Mucosa of stomach (tissue), 1 donor: ENCODE measurements at regions not wholly inside any gene's neighbourhood (a gene's known extent, or its start where the extent isn't known, plus 50 kb on each side); places are given as distances from the start of the nearest gene placed in this dataset.

ENCODE experiments used
- H3K27me3 ChIP-seq: one replicate; pipeline ENCODE4 v1.7.0; 2013; ENCODE audit warnings: mild to moderate bottlenecking, low read length; ENCODE audit not compliant: control insufficient read depth, insufficient read depth
- H3K36me3 ChIP-seq: one replicate; pipeline ENCODE4 v1.7.0; 2013; ENCODE audit warnings: low read length; ENCODE audit not compliant: control insufficient read depth, insufficient read depth
- H3K4me1 ChIP-seq: one replicate; pipeline ENCODE4 v1.7.0; 2013; ENCODE audit warnings: mild to moderate bottlenecking, low read length; ENCODE audit not compliant: control insufficient read depth, insufficient read depth
- H3K4me3 ChIP-seq: one replicate; pipeline ENCODE4 v1.7.0; 2013; ENCODE audit warnings: low read length
- H3K9ac ChIP-seq: one replicate; pipeline ENCODE4 v1.7.0; 2013; ENCODE audit warnings: mild to moderate bottlenecking, low read length, moderate library complexity
- H3K9me3 ChIP-seq: one replicate; pipeline ENCODE4 v1.7.0; 2013; ENCODE audit warnings: mild to moderate bottlenecking, low read length, moderate library complexity; ENCODE audit not compliant: control insufficient read depth
- donor health status: Pancreatic carcinoma.

DNA sequence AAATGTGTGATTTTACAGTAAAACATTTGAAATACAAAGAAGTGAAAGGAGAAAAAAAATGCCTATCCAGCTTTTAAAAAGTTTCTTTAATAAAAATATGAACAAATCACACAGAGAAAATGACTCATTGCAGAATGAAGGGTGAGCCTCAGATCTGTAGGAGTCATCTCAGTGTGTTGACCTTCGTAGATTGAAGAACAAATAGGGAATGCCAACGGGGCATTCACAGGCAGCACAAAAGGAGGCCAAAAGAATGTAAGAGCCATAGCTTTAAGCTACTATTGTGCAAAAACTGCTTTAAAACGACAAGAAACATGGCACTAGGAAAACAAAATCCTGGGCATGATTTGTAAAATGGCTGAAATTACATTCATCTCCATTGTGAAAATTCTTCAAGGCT is 782.7 kb upstream of the CELF2 start:
- H3K9ac ChIP-seq = no peak overlapping the region
- no peaks in the 10 kb centered on the region for H3K27me3 ChIP-seq
- H3K4me3 ChIP-seq = no peak overlapping the region
- no peaks in the 10 kb centered on the region for H3K9me3 ChIP-seq
- H3K36me3 ChIP-seq = no peaks in the 10 kb centered on the region
- no peaks in the 10 kb centered on the region for H3K4me1 ChIP-seq

DNA sequence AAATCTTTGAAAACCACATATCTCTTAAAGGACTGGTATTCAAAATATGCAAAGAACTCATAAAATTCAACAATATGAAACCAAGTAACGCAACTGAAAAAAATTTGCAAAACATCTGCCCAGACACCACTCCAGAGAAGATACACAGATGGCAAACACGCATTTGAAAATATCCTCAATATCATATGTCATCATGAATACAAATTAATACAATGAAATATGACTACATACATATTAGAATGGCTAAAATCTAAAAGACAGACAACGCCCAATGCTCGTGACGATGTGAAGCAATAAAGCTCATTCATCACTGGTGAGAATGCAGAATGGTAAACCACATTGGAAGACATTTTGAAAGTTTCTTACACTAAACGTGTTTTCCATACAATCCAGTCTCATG is 770.1 kb upstream of the CELF2 start:
- no peaks in the 10 kb centered on the region for H3K4me1 ChIP-seq
- H3K27me3 ChIP-seq = no peaks in the 10 kb centered on the region
- H3K9me3 ChIP-seq = no peaks in the 10 kb centered on the region
- no peaks in the 10 kb centered on the region for H3K36me3 ChIP-seq
- H3K4me3 ChIP-seq = no peak overlapping the region
- no peak overlapping the region for H3K9ac ChIP-seq

DNA sequence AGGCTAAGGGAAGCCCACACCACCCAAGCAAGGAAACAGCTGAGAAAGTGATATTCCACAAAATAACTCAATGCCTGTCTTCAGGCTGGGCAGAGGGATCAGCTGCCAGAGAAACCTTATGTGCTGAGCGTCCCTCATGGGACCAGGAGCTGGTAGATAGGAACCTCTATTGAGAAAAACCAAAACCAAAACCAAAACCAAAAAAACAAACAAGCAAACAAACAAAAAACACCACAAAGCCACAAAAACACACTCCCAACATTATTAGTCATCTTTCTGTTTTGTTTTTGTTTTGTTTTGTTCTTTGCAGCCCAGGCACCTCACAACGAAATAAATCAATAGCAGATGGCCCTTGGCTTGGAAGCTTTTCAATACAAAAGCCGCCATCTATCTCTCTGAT is 760.8 kb upstream of the CELF2 start:
- Histone ChIP-seq H3K36me3 (no peaks in the 10 kb centered on the region), H3K27me3 (no peaks in the 10 kb centered on the region), H3K4me1 (no peaks in the 10 kb centered on the region), H3K9me3 (no peaks in the 10 kb centered on the region), H3K9ac (no peak overlapping the region), H3K4me3 (no peak overlapping the region)

DNA sequence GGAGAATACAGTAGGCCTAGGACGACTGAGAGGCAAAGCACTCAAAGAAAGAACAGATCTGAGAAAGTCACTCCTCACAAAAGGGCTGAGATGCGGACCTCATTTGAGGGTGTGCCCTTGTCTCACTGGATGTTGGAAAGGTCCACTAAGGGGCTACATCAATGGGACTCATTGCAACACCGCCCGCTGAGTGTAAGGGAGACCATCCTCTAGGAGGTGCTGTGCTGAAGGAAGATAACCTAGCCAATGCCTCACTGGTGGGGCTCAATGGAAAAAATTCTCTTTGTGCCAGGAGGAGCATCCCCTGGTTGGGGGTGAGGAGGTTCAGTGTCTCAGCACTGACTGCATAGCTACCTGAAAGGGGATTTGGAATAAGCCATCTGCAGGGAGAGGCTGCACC is 758.7 kb upstream of the CELF2 start:
- Histone ChIP-seq H3K4me3 (no peak overlapping the region), H3K36me3 (no peaks in the 10 kb centered on the region), H3K9ac (no peak overlapping the region), H3K9me3 (no peaks in the 10 kb centered on the region), H3K27me3 (no peaks in the 10 kb centered on the region), H3K4me1 (no peaks in the 10 kb centered on the region)

DNA sequence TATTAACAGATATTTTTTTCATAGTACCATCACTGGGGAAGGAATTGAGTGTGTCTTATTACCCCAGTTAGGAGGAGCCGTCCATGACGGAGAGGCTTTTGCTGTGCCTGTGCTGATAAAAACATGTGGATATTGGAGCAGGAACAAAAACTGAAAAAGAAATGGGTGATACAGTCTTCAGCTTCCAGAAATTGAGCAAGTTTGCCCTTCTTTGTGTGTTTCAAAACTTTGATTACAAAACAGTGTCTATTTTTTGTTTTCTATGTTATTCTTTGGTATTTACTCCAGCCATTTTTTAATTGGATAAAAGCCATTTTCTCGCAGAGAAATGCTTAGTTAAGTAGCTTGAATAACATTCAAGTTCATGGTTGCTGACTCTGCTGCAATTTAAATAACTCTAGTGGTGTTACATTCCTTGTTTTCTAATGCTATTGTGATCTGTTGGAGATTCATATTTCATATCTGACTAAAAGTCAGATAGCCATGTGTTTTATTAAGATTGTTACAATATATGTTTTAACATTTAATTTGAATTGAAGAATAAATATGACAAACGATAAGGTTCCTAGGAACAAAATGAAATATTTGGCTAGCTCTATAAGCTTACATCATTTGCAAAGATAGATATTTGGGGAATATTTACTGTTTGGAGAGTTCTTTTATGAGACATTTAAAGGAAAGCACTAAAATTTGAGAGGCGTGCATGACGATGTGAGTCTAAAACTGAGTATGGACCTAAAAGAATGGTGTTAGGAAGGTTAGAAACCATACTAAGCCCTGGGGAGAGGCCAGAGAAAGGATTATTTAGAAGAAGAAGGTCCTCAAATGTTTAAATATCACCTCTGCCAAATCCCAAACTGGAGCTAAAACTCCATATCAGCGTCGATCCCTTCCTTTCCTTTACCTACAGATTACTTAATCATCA is 747.3 kb upstream of the CELF2 start:
- H3K9ac ChIP-seq = no peak overlapping the region
- H3K9me3 ChIP-seq = no peaks in the 10 kb centered on the region
- H3K4me3 ChIP-seq = no peak overlapping the region
- no peaks in the 10 kb centered on the region for H3K36me3 ChIP-seq
- no peaks in the 10 kb centered on the region for H3K4me1 ChIP-seq
- no peaks in the 10 kb centered on the region for H3K27me3 ChIP-seq

DNA sequence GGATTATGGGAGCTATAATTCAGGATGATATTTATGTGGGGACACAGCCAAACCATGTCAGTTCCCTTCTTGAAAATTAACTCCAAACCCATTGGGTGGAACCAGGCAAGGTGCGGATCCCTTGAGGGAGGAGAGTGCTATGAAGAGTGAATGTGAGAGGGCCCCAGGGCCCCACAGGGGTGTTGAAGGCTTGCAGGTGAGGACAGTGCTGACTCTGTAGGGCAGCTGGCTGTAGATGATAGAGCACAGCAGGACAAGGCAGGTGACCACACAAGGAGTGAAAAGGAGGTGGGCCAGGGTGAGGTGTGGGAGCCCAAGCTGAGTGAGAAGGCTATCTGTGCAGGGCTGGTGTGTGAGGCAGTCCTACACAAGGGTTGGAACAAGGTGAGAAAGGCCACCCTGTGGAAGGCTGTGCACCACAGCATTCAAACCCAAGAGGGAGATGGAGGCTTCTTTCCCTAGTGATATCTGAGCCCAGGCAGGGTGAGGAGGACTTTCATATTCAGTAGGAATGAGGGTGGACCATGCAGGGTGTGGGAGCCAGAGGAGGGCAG is 746.0 kb upstream of the CELF2 start:
- Histone ChIP-seq H3K9me3 (no peaks in the 10 kb centered on the region), H3K4me1 (no peaks in the 10 kb centered on the region), H3K4me3 (no peak overlapping the region), H3K27me3 (no peaks in the 10 kb centered on the region), H3K36me3 (no peaks in the 10 kb centered on the region), H3K9ac (no peak overlapping the region)

DNA sequence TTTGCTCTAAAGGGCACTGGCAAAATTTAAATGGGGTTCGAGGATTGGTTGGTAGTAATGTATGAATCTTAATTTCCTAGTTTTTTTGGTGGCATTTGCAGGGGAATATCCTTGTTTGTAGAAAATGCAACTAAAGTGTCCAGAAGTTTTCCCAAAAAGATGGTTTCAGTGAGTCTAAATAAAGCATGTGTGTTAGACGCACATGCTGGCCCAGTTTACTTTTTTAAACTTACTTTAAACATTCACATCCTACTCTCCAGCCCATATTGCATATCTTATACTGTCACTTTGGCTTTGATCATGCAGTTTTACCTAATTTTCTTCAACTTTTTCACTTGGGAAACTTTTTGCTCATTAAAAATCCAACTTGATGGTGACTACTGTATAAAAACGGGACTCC is 744.0 kb upstream of the CELF2 start:
- Histone ChIP-seq H3K27me3 (no peaks in the 10 kb centered on the region), H3K4me3 (no peak overlapping the region), H3K9me3 (no peaks in the 10 kb centered on the region), H3K36me3 (no peaks in the 10 kb centered on the region), H3K4me1 (no peaks in the 10 kb centered on the region), H3K9ac (no peak overlapping the region)

DNA sequence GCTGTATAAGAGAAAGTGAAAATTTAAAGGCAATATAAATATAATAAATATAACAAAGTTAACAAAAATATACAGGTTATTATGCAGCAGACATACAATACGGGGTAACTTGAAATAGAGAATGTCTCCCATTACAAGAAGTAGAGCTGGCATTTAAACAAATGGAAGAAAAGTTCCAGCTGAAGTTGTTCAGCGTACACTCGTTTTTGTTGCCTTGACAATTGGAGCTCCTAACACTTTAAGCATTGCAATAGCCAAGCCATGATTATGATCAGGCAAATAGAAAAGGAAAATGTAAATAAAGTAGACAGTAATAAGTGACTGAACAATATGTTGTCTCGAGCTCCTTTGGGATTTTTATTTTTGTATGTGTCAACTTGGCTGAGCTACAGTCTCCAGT is 737.8 kb upstream of the CELF2 start:
- Histone ChIP-seq H3K4me1 (no peaks in the 10 kb centered on the region), H3K9me3 (no peaks in the 10 kb centered on the region), H3K36me3 (no peaks in the 10 kb centered on the region), H3K9ac (no peak overlapping the region), H3K27me3 (no peaks in the 10 kb centered on the region), H3K4me3 (no peak overlapping the region)

DNA sequence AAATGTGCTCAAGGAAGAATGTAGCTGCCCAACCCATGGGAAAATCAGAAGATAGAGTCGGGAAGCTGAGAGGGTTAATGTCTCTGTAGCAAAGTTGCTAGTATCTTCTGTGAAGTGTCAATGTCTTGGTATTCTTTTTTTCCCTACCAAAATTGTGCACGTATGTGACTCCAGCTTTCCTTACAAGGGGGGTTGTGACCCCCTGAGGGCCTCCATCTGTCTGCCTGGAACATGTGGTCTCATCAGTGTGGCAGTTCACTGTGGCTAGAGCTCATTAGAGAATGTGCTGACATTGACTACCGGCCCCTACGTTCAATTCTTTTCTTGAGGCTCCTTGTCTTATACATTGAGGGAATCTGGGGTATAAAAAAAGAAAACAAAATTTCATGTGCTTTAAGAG is 725.2 kb upstream of the CELF2 start:
- Histone ChIP-seq H3K4me3 (no peak overlapping the region), H3K4me1 (no peaks in the 10 kb centered on the region), H3K27me3 (no peaks in the 10 kb centered on the region), H3K9ac (no peak overlapping the region), H3K36me3 (no peaks in the 10 kb centered on the region), H3K9me3 (no peaks in the 10 kb centered on the region)

DNA sequence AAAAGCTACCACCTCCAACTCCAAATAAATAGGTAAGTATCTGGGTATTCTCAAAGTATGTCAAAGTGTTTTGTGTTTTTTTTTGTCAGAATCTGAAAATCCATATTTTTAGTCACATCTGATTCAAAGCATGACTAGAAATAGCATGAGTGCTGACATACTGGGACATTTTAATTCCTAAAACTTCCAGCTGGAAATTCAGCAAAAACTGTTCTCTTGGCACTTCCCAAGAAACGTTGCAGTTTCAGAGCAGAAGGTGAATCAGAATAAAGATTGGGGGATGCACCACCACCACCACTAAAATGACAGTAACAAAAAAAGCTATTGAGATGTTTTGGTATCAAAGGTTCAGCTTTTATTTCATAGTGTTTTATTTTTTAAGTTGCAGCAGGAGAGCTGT is 724.6 kb upstream of the CELF2 start:
- H3K4me3 ChIP-seq = no peak overlapping the region
- H3K36me3 ChIP-seq = no peaks in the 10 kb centered on the region
- no peaks in the 10 kb centered on the region for H3K27me3 ChIP-seq
- no peaks in the 10 kb centered on the region for H3K9me3 ChIP-seq
- H3K9ac ChIP-seq = no peak overlapping the region
- no peaks in the 10 kb centered on the region for H3K4me1 ChIP-seq

DNA sequence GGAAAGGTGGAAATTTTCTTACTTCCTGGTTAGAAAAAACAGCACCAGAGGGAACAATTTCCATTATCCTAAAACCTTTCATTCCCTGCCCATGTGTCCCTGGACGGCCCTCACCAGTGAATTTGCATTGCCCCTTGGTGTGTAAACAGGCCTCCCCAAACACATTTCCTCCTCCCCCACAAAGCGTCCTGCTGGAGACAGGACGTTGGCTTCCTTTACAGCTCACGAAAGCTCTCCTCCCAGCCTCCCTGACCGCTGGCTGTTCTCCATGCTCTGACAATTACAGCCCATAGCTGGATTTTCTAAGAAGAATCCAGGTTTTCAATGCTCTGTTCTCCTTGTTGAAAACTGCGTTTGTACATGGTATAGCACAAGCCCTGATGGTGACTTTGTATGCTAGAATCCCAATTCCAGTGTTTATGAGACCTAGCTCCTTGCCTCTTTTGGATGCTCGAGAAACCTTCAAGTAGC is 724.2 kb upstream of the CELF2 start:
- Histone ChIP-seq H3K36me3 (no peaks in the 10 kb centered on the region), H3K4me3 (no peak overlapping the region), H3K9ac (no peak overlapping the region), H3K27me3 (no peaks in the 10 kb centered on the region), H3K9me3 (no peaks in the 10 kb centered on the region), H3K4me1 (no peaks in the 10 kb centered on the region)

DNA sequence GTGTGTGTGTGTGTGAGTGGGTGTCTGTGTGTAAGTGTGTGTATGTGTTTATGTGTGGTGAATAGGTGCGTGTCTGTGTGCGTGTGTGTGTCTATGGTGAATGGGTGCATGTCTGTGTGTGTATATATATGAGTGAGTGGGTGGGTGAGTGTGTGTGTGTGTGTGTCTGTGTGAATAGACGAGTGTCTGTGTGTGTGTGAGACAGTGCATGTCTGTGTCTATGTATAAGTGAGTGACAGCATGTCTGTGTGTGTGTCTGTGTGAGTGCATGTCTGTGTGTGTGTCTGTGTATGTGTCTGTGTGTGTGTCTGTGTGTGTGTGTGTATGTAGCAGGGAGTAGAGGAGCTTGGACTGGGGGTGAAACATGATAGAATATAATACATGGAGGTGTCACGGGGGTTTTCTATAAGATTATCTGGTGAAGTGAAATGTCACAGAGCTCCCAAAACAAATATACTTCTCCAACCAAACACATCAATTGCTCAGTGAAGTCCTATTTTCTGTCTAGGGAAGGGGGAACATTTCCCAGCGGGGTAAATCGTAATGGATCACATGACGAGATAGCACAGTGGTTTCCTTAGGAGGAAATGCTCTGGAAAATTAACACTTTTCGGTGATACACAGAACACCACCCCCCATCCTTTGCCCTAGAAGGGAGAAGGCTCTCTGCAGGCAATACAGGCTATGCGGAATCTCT is 723.3 kb upstream of the CELF2 start:
- Histone ChIP-seq H3K36me3 (no peaks in the 10 kb centered on the region), H3K27me3 (no peaks in the 10 kb centered on the region), H3K4me3 (no peak overlapping the region), H3K4me1 (no peaks in the 10 kb centered on the region), H3K9me3 (no peaks in the 10 kb centered on the region), H3K9ac (no peak overlapping the region)
